WERI-Rb-1 (cell line): ENCODE measurements at regions not wholly inside any gene's neighbourhood (a gene's known extent, or its start where the extent isn't known, plus 50 kb on each side); places are given as distances from the start of the nearest gene placed in this dataset.
A peak's percentile ranks its signal among the peaks of the same experiment; 100 is the strongest.

Source experiments
- DNase-seq: peaks from one replicate; pipeline ENCODE4 v3.0.0-alpha.2; 2020
- H3K27ac ChIP-seq: fragments of 250-450 bp; sonication (Bioruptor Pico); 2 replicates; pipeline ENCODE4 v1.5.1; 2020; ENCODE audit warnings: mild to moderate bottlenecking, moderate library complexity
- H3K27me3 ChIP-seq: fragments of 250-450 bp; sonication (Bioruptor Pico); 2 replicates; pipeline ENCODE4 v1.5.1; 2021; ENCODE audit warnings: mild to moderate bottlenecking, low read depth, moderate library complexity; ENCODE audit not compliant: insufficient read depth, severe bottlenecking
- H3K36me3 ChIP-seq: fragments of 250-450 bp; sonication (Bioruptor Pico); 2 replicates; pipeline ENCODE4 v1.5.1; 2020; ENCODE audit warnings: mild to moderate bottlenecking, moderate library complexity
- H3K4me3 ChIP-seq: 2 replicates; pipeline ENCODE4 v1.5.1; 2011; ENCODE audit warnings: low read depth, mild to moderate bottlenecking, control low read depth, low read length
- H3K9me3 ChIP-seq: fragments of 250-450 bp; sonication (Bioruptor Pico); 2 replicates; pipeline ENCODE4 v1.5.1; 2021; ENCODE audit warnings: mild to moderate bottlenecking, moderate library complexity; ENCODE audit not compliant: severe bottlenecking
- TF ChIP-seq, protein P1 (sequence below): IDR thresholded peaks from 2 replicates; pipeline ENCODE4 v1.5.1; 2011; ENCODE audit warnings: low read depth, mild to moderate bottlenecking, control low read depth, inconsistent platforms, low read length

- no peaks in the 10 kb centered on the region for H3K9me3 ChIP-seq
- peak; percentile 15 for DNase-seq
- H3K36me3 ChIP-seq = no peaks in the 10 kb centered on the region
- no peaks in the 10 kb centered on the region for H3K27me3 ChIP-seq
- H3K27ac ChIP-seq = no peak overlapping the region
- TF ChIP-seq, protein P1, sequence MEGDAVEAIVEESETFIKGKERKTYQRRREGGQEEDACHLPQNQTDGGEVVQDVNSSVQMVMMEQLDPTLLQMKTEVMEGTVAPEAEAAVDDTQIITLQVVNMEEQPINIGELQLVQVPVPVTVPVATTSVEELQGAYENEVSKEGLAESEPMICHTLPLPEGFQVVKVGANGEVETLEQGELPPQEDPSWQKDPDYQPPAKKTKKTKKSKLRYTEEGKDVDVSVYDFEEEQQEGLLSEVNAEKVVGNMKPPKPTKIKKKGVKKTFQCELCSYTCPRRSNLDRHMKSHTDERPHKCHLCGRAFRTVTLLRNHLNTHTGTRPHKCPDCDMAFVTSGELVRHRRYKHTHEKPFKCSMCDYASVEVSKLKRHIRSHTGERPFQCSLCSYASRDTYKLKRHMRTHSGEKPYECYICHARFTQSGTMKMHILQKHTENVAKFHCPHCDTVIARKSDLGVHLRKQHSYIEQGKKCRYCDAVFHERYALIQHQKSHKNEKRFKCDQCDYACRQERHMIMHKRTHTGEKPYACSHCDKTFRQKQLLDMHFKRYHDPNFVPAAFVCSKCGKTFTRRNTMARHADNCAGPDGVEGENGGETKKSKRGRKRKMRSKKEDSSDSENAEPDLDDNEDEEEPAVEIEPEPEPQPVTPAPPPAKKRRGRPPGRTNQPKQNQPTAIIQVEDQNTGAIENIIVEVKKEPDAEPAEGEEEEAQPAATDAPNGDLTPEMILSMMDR = 0 out of 2 replicates have a peak, but pooled peaks have one; percentile 18
- H3K4me3 ChIP-seq = no peak overlapping the region
These were observed 425.1 kb upstream of the JAG1 start for GRCh38 chr20:11098888-11099287.

GRCh38 chr20:11101243-11101642 is 427.4 kb upstream of the JAG1 start:
- TF ChIP-seq, protein P1 = no peak
- Histone ChIP-seq H3K27me3 (no peaks in the 10 kb centered on the region), H3K9me3 (no peaks in the 10 kb centered on the region), H3K27ac (no peak overlapping the region), H3K36me3 (no peaks in the 10 kb centered on the region), H3K4me3 (no peak overlapping the region)
- no peak for DNase-seq

GRCh38 chr20:11101696-11102095 is 427.9 kb upstream of the JAG1 start:
- H3K4me3 ChIP-seq = no peak overlapping the region
- DNase-seq = no peak
- no peak overlapping the region for H3K27ac ChIP-seq
- no peaks in the 10 kb centered on the region for H3K36me3 ChIP-seq
- H3K27me3 ChIP-seq = no peaks in the 10 kb centered on the region
- H3K9me3 ChIP-seq = no peaks in the 10 kb centered on the region
- TF ChIP-seq, protein P1 = no peak

DNA sequence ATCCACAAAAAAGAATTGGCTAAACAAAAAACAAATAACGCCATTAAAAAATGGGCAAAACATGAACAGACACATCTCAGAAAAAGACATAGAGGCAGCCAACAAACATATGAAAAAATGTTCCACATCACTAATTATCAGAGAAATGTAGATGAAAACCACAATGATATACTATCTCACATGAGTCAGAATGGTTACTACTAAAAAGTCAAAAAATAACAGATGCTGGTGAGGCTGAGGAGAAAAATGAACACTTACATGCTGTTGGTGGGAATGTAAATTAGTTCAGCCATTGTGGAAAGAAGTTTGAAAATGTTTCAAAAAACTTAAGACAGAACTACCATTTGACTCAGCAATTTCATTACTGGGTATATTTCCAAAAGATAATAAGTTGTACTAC is 430.1 kb upstream of the JAG1 start:
- TF ChIP-seq, protein P1 = no peak
- DNase-seq = no peak
- Histone ChIP-seq H3K27me3 (no peaks in the 10 kb centered on the region), H3K27ac (no peak overlapping the region), H3K4me3 (no peak overlapping the region), H3K36me3 (no peaks in the 10 kb centered on the region), H3K9me3 (no peaks in the 10 kb centered on the region)

GRCh38 chr20:11108102-11108810 is 434.5 kb upstream of the JAG1 start:
- H3K36me3 ChIP-seq = no peaks in the 10 kb centered on the region
- DNase-seq = peak; percentile 28
- H3K27me3 ChIP-seq = no peaks in the 10 kb centered on the region
- TF ChIP-seq, protein P1 = no peak
- H3K4me3 ChIP-seq = no peak overlapping the region
- no peaks in the 10 kb centered on the region for H3K9me3 ChIP-seq
- no peak overlapping the region for H3K27ac ChIP-seq

- TF ChIP-seq, protein P1 = no peak
- no peaks in the 10 kb centered on the region for H3K27me3 ChIP-seq
- no peak overlapping the region for H3K4me3 ChIP-seq
- H3K27ac ChIP-seq = no peak overlapping the region
- no peaks in the 10 kb centered on the region for H3K9me3 ChIP-seq
- no peak for DNase-seq
- H3K36me3 ChIP-seq = no peaks in the 10 kb centered on the region
These were observed 436.7 kb upstream of the JAG1 start for GRCh38 chr20:11110535-11110934.
